ENCODE measurements at regions not wholly inside any gene's neighbourhood (a gene's known extent, or its start where the extent isn't known, plus 50 kb on each side); places are given as distances from the start of the nearest gene placed in this dataset.
"Not testable (repeated sequence)": the region's sequence is repeated elsewhere in the genome, so short reads cannot be mapped to it uniquely, and the experiment has no call there.

- DNase-seq: no peak
Observed at GRCh38 chr13:24931450-24932251, 164.3 kb upstream of the PABPC3 start.

GRCh38 chr13:24933106-24934023 is 162.6 kb upstream of the PABPC3 start:
- not testable (repeated sequence) for DNase-seq

- not testable (repeated sequence) for DNase-seq
Observed at GRCh38 chr13:24934024-24934385, 161.9 kb upstream of the PABPC3 start.

- DNase-seq: no peak
Observed at GRCh38 chr13:24938966-24939365, 157.0 kb upstream of the PABPC3 start.

GRCh38 chr13:24941023-24941713 is 154.8 kb upstream of the PABPC3 start:
- not testable (repeated sequence) for DNase-seq

GRCh38 chr13:24943136-24943535 is 152.8 kb upstream of the PABPC3 start:
- DNase-seq: no peak

GRCh38 chr13:24944073-24944472 is 151.9 kb upstream of the PABPC3 start:
- DNase-seq: not testable (repeated sequence)

- not testable (repeated sequence) for DNase-seq
Observed at GRCh38 chr13:24948977-24949376, 147.0 kb upstream of the PABPC3 start.

GRCh38 chr13:24950611-24951010 is 145.3 kb upstream of the PABPC3 start:
- DNase-seq: not testable (repeated sequence)

- DNase-seq: not testable (repeated sequence)
Observed at GRCh38 chr13:24967970-24968369, 128.0 kb upstream of the PABPC3 start.

GRCh38 chr13:24968416-24968815 is 127.5 kb upstream of the PABPC3 start:
- DNase-seq: peak; percentile 63

- not testable (repeated sequence) for DNase-seq
Observed at GRCh38 chr13:24973102-24973501, 122.8 kb upstream of the PABPC3 start.

- not testable (repeated sequence) for DNase-seq
Observed at GRCh38 chr13:24981181-24981803, 114.6 kb upstream of the PABPC3 start.

GRCh38 chr13:24982333-24982999 is 113.5 kb upstream of the PABPC3 start:
- no peak for DNase-seq

- no peak for DNase-seq
Observed at GRCh38 chr13:24983094-24983493, 112.8 kb upstream of the PABPC3 start.

- DNase-seq: no peak
Observed at GRCh38 chr13:24984134-24984533, 111.8 kb upstream of the PABPC3 start.

GRCh38 chr13:24985107-24985506 is 110.8 kb upstream of the PABPC3 start:
- DNase-seq: no peak

- DNase-seq: no peak
Observed at GRCh38 chr13:24985896-24986295, 110.0 kb upstream of the PABPC3 start.

GRCh38 chr13:24986826-24987225 is 109.1 kb upstream of the PABPC3 start:
- DNase-seq: no peak

- not testable (repeated sequence) for DNase-seq
Observed at GRCh38 chr13:24989959-24990358, 106.0 kb upstream of the PABPC3 start.

- DNase-seq: not testable (repeated sequence)
Observed at GRCh38 chr13:24992946-24993345, 103.0 kb upstream of the PABPC3 start.

GRCh38 chr13:24995225-24995804 is 100.6 kb upstream of the PABPC3 start:
- no peak for DNase-seq

All from activated CD8-positive, alpha-beta memory T cell treated with anti-CD3 and anti-CD28 coated beads for 24 hours (primary cell).